ENCODE measurements at regions not wholly inside any gene's neighbourhood (a gene's known extent, or its start where the extent isn't known, plus 50 kb on each side); places are given as distances from the start of the nearest gene placed in this dataset.

GRCh38 chr10:10892290-10892875, 125.3 kb upstream of the CELF2 start:
- no peak for TF ChIP-seq EGR1 (IDR thresholded peaks at IDR 0.05)
- TF ChIP-seq USF1 (IDR thresholded peaks at IDR 0.05), result no peak
- TF ChIP-seq FOXM1 (IDR thresholded peaks at IDR 0.05; ENCODE audit: borderline replicate concordance, low read depth), result no peak
- no peak for TF ChIP-seq CREB1 (IDR thresholded peaks at IDR 0.05; ENCODE audit: low read depth)
- no peak for TF ChIP-seq REST (IDR thresholded peaks at IDR 0.05; ENCODE audit: low read depth)
- TF ChIP-seq EP300 (IDR thresholded peaks at IDR 0.05; ENCODE audit: borderline replicate concordance), result no peak
- TF ChIP-seq TAF1 (IDR thresholded peaks at IDR 0.05; ENCODE audit: low read depth), result no peak
- TF ChIP-seq MAX (IDR thresholded peaks at IDR 0.05), result no peak
- TF ChIP-seq TEAD4 (IDR thresholded peaks at IDR 0.05), result no peak
- TF ChIP-seq RAD21 (IDR thresholded peaks at IDR 0.05; ENCODE audit: low read depth), result no peak
- TF ChIP-seq NFIC (IDR thresholded peaks at IDR 0.05), result no peak
- no peak for TF ChIP-seq YY1 (IDR thresholded peaks at IDR 0.05; ENCODE audit: low read depth)
- TF ChIP-seq CEBPB (IDR thresholded peaks at IDR 0.05), result no peak
